Endothelial cell of umbilical vein (primary cell): ENCODE measurements at regions not wholly inside any gene's neighbourhood (a gene's known extent, or its start where the extent isn't known, plus 50 kb on each side); places are given as distances from the start of the nearest gene placed in this dataset.

ENCODE experiments used
- BruUV-seq: library from RNA; stranded (reverse); fragments of 400-500 nt; replicated peaks from 2 replicates; lab custom pipeline; 2021; lab: Mats Ljungman, UMichigan
- CTCF ChIA-PET: fragments of 300-600, 350-600 bp; sonication (Branson Sonifier 250); formaldehyde crosslinking; loops from one replicate; lab custom pipeline; 2021; ENCODE audit warnings: antibody characterized with exemption, inconsistent platforms; lab: Charles Lee
- POLR2A ChIA-PET: fragments of 300-600, 350-600 bp; sonication (Branson Sonifier 250); formaldehyde crosslinking; loops from one replicate; lab custom pipeline; 2021; ENCODE audit warnings: antibody characterized with exemption, inconsistent platforms; lab: Charles Lee
- DNase-seq: peaks from one replicate; pipeline ENCODE4 v3.0.0-alpha.2; 2011; ENCODE audit warnings: low read depth, low spot score
- FAIRE-seq: peaks from 2 replicates; lab custom pipeline; 2011; peaks lifted over from hg19 to GRCh38; lab: Jason Lieb, UNC
- H2AFZ ChIP-seq: 2 replicates; pipeline ENCODE4 v1.6.0; 2012; ENCODE audit warnings: low read depth, low read length, control low read depth, inconsistent platforms
- H3K27ac ChIP-seq: 2 replicates; pipeline ENCODE4 v1.5.1; 2011; ENCODE audit warnings: low read depth, mild to moderate bottlenecking, control low read depth, low read length, moderate library complexity; ENCODE audit not compliant: insufficient read depth
- H3K27me3 ChIP-seq, 2 experiments: 2 replicates each; pipeline versions ENCODE4 v1.6.0 to v1.6.1; 2011; ENCODE audit warnings: low read length in 2 of 2, mixed read lengths in 1 of 2; ENCODE audit not compliant: control insufficient read depth in 2 of 2, insufficient read depth in 2 of 2
- H3K36me3 ChIP-seq, 2 experiments: 2 replicates in 1 of 2; 3 replicates in 1 of 2; pipeline ENCODE4 v1.5.1; 2011; ENCODE audit warnings: low read length in 2 of 2, mild to moderate bottlenecking in 1 of 2, moderate library complexity in 1 of 2; ENCODE audit not compliant: control insufficient read depth in 2 of 2, insufficient read depth in 2 of 2; ENCODE audit errors: extremely low read depth in 1 of 2
- H3K4me1 ChIP-seq: 3 replicates; pipeline ENCODE4 v1.5.1; 2011; ENCODE audit warnings: mild to moderate bottlenecking, low read length; ENCODE audit not compliant: control insufficient read depth, insufficient read depth; ENCODE audit errors: extremely low read depth
- H3K4me2 ChIP-seq: 2 replicates; pipeline ENCODE4 v1.6.1; 2011; ENCODE audit warnings: low read length, control low read depth, mixed read lengths; ENCODE audit not compliant: insufficient read depth
- H3K4me3 ChIP-seq, 3 experiments: fragments of 200-600 bp in 1 of 3; sonication (generic), shearing (Covaris generic) in 1 of 3; replicated peaks in 1 of 3; 2 replicates each; pipeline ENCODE4 v1.5.1; 2011 to 2016; ENCODE audit warnings: control low read depth in 3 of 3, low read length in 3 of 3, mild to moderate bottlenecking in 2 of 3, inconsistent platforms in 1 of 3, low read depth in 1 of 3, moderate library complexity in 1 of 3; ENCODE audit not compliant: insufficient read depth in 1 of 3
- H3K79me2 ChIP-seq: 2 replicates; pipeline ENCODE4 v1.6.0; 2012; ENCODE audit warnings: low read length, inconsistent platforms; ENCODE audit not compliant: control insufficient read depth, insufficient read depth
- H3K9ac ChIP-seq: replicated peaks from 2 replicates; pipeline ENCODE3; 2011; ENCODE audit warnings: low read length, control low read depth; ENCODE audit not compliant: insufficient read depth; ENCODE audit errors: extremely low read depth
- H3K9me1 ChIP-seq: replicated peaks from 3 replicates; pipeline ENCODE4 v1.6.0; 2011; ENCODE audit warnings: mild to moderate bottlenecking, low read length; ENCODE audit not compliant: control insufficient read depth, insufficient read depth; ENCODE audit errors: extremely low read depth
- H3K9me3 ChIP-seq: replicated peaks from 2 replicates; pipeline ENCODE4 v1.5.1; 2012; ENCODE audit warnings: low read length, inconsistent platforms; ENCODE audit not compliant: control insufficient read depth, insufficient read depth
- H4K20me1 ChIP-seq: replicated peaks from 2 replicates; pipeline ENCODE3; 2011; ENCODE audit warnings: mild to moderate bottlenecking, low read length; ENCODE audit not compliant: control insufficient read depth, insufficient read depth; ENCODE audit errors: extremely low read depth
- EZH2 ChIP-seq: IDR thresholded peaks from 2 replicates; pipeline ENCODE4 v1.6.1; 2012; ENCODE audit warnings: borderline replicate concordance, low read depth, mild to moderate bottlenecking, moderate library complexity, low read length, inconsistent platforms; ENCODE audit not compliant: severe bottlenecking
- FOS ChIP-seq: IDR thresholded peaks from 2 replicates; pipeline ENCODE4 v1.6.1; 2011; ENCODE audit warnings: mild to moderate bottlenecking, low read length, moderate library complexity, borderline replicate concordance; ENCODE audit not compliant: insufficient read depth
- GATA2 ChIP-seq: IDR thresholded peaks from 2 replicates; pipeline ENCODE4 v1.7.0; 2011; ENCODE audit warnings: low read depth, mild to moderate bottlenecking, moderate library complexity, mixed read lengths, low read length; ENCODE audit not compliant: insufficient read length, insufficient read depth
- JUN ChIP-seq: IDR thresholded peaks from 2 replicates; pipeline ENCODE4 v1.6.1; 2011; ENCODE audit warnings: borderline replicate concordance, low read depth; ENCODE audit not compliant: insufficient read length, insufficient read depth
- MAX ChIP-seq: IDR thresholded peaks from 2 replicates; pipeline ENCODE4 v1.6.1; 2011; ENCODE audit not compliant: insufficient read depth, insufficient read length
- MYC ChIP-seq: IDR thresholded peaks from one replicate; pipeline ENCODE4 v1.6.1; 2011; ENCODE audit warnings: mild to moderate bottlenecking, low read depth, low read length
- POLR2A ChIP-seq: IDR thresholded peaks from 2 replicates; pipeline ENCODE4 v1.6.1; 2012; ENCODE audit warnings: low read depth, mild to moderate bottlenecking, control low read depth, low read length
- POLR2AphosphoS5 ChIP-seq: IDR thresholded peaks from 2 replicates; pipeline ENCODE4 v1.6.1; 2012; ENCODE audit warnings: low read depth, mild to moderate bottlenecking, control low read depth, low read length, moderate library complexity; ENCODE audit not compliant: insufficient read depth
- dilution Hi-C: fragments of 300-500 bp; cut with MboI; formaldehyde crosslinking; loops from one replicate; pipeline ENCODE4 v1.15.0; 2019; ENCODE audit warnings: low sequenced_read_pairs; ENCODE audit not compliant: extremely low pct_ligation_motif_present
- intact Hi-C: fragments of 100-400 bp; cut with micrococcal nuclease; formaldehyde crosslinking; loops from one replicate; pipeline ENCODE4 v1.10.0; 2022
- TF ChIP-seq, protein P1 (sequence below), 2 donors: IDR thresholded peaks; 1 replicate in 1 of 2; 2 replicates in 1 of 2; pipeline ENCODE4 v1.5.1; 2011; ENCODE audit warnings: low read length in 2 of 2, mild to moderate bottlenecking in 2 of 2, moderate library complexity in 2 of 2, control low read depth in 1 of 2, inconsistent platforms in 1 of 2, low read depth in 1 of 2; ENCODE audit not compliant: insufficient read depth in 1 of 2; ENCODE audit errors: extremely low read depth in 1 of 2

- Histone ChIP-seq H3K4me1 (no peaks in the 10 kb centered on the region), H3K27me3 (no peaks in the 10 kb centered on the region), H3K79me2 (no peaks in the 10 kb centered on the region), H3K9me3 (no peaks in the 10 kb centered on the region), H3K4me3 (no peak overlapping the region), H3K27ac (no peak overlapping the region), H2AFZ (no peak overlapping the region), H3K9me1 (no peaks in the 10 kb centered on the region), H4K20me1 (no peaks in the 10 kb centered on the region), H3K4me2 (no peak overlapping the region), H3K9ac (no peak overlapping the region), H3K36me3 (no peaks in the 10 kb centered on the region)
- BruUV-seq = no TSS peak
- no peak for FAIRE-seq
- CTCF ChIA-PET = interaction anchor here (1.2 kb wide), 1 partner anchor 402 kb away, joined by 4 read pairs; no protein-coding TSS in a partner anchor
- TF ChIP-seq POLR2A (no peak), POLR2AphosphoS5 (no peak), MAX (no peak), FOS (no peak), MYC (no peak), EZH2 (no peak), GATA2 (no peak), JUN (no peak)
- TF ChIP-seq, protein P1, sequence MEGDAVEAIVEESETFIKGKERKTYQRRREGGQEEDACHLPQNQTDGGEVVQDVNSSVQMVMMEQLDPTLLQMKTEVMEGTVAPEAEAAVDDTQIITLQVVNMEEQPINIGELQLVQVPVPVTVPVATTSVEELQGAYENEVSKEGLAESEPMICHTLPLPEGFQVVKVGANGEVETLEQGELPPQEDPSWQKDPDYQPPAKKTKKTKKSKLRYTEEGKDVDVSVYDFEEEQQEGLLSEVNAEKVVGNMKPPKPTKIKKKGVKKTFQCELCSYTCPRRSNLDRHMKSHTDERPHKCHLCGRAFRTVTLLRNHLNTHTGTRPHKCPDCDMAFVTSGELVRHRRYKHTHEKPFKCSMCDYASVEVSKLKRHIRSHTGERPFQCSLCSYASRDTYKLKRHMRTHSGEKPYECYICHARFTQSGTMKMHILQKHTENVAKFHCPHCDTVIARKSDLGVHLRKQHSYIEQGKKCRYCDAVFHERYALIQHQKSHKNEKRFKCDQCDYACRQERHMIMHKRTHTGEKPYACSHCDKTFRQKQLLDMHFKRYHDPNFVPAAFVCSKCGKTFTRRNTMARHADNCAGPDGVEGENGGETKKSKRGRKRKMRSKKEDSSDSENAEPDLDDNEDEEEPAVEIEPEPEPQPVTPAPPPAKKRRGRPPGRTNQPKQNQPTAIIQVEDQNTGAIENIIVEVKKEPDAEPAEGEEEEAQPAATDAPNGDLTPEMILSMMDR (IDR thresholded peaks at IDR 0.05; ENCODE audit: extremely low read depth in 1 of 2, insufficient read depth in 1 of 2, low read depth in 1 of 2, low read length in 2 of 2) = no peak
- dilution Hi-C loops = no loop called here
- DNase-seq = no peak
- intact Hi-C loops = no loop called here
- POLR2A ChIA-PET = no interaction called here
These were observed 485.3 kb downstream of the TBC1D22A start for GRCh38 chr22:47247579-47248240.
